HG03432 (cell line): ENCODE measurements at regions not wholly inside any gene's neighbourhood (a gene's known extent, or its start where the extent isn't known, plus 50 kb on each side); places are given as distances from the start of the nearest gene placed in this dataset.

Experiments
- ATAC-seq: cut with Tn5 transposase; IDR thresholded peaks from one replicate; pipeline ENCODE4 v1.9.1; 2021; ENCODE audit warnings: mild to moderate bottlenecking, moderate library complexity; ENCODE audit not compliant: unreplicated experiment

DNA sequence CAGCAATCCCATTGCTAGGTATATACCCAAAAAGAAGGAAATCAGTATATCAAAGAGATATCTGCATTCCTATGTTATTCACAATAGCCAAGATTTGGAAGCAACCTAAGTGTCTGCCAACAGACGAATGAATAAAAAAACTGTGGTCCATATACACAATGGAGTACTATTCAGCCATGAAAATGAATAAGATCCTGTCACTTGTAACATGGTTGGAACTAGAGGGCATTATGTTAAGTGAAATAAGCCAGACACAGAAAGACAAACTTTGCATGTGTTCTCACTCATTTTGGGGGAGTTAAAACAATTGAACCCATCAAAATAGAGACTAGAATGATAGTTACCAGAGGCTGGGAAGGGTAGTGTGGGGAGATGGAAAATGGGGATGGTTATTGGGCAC is 323.5 kb upstream of the NFE2L3 start:
- ATAC-seq: no peak

DNA sequence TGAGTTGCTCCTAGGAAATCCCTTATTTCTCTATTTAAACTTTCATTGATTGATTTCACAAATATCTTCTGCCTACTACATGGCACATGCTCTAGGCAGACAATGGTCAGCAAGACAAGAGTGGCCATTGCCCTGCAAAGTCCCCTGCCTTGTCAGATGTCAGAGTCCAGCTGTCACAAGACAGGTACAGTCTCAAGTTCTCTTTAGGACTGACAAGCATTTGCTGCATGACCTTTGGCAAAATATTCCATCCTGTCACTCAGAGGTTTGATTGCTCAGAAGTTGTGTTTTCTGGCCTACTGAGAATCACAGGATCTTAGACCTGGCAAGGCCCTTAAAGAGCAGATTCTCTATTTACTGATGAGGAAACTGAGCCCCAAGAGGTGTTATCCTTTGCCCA is 322.3 kb upstream of the NFE2L3 start:
- no peak for ATAC-seq

DNA sequence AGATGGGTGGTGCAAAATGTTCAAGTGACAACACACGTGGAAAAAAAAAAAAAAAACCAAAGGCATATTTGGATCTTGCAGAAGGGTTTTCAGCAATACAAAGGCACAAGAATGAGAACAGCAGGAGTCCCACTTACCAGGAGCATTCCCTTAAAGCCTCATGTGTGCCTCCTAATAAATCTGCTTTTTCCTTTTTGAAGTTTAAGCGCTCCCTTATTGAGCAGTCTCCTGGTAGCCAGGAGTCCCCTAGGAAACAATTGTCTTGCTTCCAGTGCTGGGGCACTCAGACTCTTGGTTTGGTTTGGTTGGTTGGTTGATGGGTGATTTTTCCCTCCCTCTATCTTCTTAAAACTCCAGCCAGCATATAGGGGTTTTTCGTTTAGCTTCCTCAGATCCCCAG is 321.8 kb upstream of the NFE2L3 start:
- ATAC-seq: no peak

DNA sequence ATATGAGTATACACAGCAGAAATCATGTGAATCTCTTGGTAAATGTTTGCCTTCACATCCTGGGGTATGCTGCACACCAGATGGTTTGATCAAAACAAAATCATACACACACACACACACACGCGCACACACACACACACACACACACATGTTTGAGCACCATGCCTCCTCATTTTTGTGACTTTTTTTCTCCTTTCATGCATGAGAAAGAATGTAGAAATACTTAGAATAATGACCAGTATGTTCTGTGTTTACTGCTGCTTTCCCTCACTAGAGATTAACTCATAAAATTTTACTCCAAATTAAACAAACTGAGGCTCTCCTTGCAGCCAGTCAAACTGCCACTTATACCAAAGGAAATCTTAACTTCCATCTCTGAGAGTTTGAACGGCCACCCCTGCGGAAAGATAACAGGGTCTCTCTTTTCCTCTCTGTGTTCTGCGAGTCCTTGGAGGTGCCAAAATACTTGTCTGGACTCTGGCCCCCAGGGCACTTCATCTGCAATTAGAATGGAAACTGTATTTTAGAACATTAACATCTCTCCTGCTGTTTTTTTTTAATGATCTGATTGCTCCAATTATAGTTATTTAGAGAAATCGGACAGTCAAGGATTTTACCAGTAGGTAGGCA is 320.8 kb upstream of the NFE2L3 start:
- no peak for ATAC-seq

DNA sequence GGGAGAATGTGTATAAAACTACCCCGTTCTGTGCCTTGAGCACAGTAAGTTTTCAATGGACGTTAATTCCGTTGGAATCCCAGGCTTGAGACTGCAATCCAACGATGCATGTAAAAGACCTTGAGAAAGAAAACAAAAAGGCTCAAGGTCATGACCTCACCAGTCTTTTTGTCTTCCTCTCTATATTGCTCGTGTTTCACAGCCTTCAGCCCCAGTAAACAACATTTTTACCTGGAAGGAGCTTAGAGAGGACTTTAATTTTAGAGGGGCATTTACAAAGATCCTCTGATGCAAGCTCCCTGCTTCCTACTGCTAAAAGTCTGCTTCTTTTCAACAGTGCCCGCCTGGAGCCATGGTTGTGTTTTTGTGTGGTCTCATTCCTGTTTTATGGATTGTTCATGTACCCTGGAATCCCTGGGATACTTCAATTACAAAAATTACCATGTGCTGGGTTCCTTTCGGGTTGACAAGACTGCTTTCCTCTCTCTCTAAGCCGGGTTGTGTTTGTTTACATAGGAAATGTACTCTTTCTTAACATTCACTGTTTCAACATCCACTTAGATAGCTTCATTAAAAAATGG is 320.1 kb upstream of the NFE2L3 start:
- no peak for ATAC-seq

DNA sequence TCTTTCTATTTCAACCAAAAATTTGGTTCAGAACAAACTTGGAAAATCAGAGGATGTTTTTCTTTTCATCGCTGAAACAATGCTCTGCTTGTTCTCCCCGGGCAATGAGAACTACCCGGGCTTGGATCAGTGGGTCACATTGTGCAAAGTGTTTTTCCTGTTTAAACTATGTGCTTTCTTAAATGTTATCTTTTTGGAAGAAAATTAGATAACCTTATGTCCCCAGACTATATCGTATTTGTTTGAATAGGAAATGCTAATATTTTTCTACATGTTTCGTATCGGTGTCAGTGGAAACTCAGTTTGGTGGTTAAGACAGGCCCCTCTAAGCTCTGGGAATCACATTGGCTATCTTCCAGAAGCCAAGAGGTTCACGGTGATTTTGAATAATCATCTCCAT is 319.5 kb upstream of the NFE2L3 start:
- no peak for ATAC-seq

DNA sequence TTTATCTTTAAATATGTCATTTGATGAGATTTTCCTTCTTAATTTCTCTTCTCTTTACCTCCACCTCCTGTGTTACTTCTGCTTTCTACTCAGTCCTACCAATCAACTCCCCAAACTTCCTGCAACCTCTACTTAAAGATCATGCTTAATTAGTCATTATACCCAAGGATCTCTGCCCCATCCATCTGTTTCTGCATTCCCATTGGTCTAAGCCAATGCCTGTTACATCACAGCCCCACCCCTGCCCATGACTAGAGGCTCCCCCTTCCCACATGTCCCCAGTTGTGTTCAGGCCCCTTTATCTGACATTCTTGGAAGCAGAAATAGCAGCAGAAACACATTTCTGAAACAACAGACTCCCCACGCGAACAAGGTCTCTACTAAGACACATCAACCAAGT is 319.1 kb upstream of the NFE2L3 start:
- ATAC-seq: no peak

DNA sequence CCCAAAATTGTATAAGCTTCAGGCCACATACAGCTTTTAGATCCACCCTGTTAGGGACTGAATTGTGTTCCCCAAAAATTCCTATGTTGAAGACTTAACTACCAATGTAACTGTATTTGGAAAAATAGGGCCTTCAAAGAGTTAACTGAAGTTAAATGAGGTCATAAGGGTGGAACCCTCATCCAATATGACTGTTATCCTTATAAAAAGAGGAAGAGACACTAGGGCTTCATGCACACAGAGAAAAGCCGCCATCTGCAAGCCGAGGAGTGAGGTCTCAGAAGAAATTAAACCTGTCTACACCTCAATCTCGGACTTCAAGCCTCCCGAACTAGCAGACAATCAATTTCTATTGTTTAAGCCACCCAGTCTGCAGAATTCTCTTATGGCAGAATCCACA is 317.9 kb upstream of the NFE2L3 start:
- ATAC-seq: no peak

DNA sequence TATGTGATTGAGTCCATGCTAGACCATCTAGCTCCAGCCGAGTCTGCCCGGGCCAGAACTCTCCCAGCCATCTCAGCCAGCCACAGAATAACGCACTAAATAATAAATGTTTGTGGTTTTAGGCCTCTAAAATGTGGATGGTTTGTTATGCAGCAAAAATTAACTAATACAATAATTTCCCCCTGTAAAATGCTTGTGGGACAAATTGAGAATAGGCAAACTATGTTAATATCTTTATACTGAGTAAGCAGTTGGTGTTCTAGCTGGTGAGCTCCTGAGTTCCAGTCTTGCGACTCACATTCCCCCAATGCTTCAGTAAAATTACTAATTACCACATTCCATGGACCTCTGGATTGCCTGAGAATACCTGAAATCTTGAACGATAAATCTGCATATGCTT is 316.8 kb upstream of the NFE2L3 start:
- no peak for ATAC-seq

DNA sequence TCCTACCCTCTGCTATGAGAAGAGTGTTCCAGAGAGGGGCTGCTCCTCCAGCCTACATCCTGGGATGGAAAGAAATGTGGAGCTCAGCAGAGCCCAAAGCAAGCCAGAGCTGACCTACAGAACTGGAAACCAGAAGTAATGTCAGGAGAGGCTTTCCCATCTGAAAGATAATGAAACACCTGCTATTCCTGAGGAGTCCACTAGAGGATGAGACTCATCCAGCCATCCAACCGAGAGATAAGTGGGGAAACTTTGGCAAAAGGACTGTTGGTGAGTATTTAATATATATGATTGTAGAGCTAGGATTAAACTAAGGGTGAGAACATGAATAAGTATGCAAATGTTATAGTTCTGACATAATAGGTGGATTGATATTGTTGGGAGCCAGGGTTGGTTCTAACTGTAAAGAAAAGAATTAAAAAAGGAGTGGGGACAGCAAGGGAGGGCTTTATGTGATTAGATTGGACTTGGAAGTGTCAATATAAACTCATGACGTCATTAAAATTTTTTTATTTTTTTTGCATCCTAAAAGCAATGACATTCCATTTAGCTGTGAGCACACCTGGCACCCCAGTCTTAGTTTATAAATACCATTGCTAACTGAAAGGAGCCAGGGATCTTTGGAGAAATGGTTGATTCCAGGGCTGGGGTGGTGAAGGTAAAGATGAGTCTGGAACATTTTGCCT is 312.8 kb upstream of the NFE2L3 start:
- ATAC-seq: no peak

DNA sequence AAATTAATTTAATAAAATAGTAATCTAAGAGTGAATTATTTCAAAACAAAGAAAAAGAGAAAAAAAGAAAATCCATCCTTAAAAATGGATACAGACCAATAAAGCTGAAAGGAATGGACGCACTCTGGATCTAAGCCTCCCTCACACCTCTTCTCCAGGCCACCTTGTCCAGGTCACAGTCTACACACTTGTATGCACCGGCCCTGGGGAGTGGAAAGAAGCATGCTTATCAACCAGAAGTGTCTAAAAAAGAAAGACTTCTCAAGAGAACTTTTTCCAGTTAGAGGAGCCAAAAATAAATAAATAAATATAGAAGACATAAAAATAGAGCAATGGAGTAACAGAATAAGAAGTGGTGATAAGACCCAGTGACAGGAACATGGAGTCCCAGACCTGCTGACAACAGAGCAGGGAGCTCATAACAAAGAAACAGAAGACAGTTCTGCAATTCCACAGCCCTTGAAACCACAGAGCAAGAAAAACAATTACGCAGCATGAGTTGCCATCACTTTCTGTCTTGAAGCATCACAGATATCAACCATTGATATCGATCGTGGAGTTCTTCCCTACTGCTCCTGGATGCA is 311.7 kb upstream of the NFE2L3 start:
- ATAC-seq: no peak

DNA sequence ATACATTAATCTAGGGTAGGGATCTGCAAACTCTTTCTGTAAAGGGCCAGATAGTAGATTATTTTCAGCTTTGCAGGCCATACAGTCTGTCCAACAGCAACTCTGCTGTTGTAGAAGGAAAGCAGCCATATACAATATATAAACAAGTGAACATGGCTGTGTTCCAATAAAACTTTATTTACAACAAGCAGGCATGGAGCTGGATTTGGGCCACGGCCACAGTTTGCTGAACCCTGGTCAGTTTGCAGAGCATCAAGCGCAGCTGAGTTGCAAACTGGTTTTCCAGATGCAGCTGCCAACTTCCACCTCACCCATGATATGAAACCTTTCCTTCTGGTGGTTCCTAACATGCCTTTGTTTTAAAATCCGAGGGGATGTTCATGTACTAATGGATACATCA is 310.4 kb upstream of the NFE2L3 start:
- no peak for ATAC-seq

DNA sequence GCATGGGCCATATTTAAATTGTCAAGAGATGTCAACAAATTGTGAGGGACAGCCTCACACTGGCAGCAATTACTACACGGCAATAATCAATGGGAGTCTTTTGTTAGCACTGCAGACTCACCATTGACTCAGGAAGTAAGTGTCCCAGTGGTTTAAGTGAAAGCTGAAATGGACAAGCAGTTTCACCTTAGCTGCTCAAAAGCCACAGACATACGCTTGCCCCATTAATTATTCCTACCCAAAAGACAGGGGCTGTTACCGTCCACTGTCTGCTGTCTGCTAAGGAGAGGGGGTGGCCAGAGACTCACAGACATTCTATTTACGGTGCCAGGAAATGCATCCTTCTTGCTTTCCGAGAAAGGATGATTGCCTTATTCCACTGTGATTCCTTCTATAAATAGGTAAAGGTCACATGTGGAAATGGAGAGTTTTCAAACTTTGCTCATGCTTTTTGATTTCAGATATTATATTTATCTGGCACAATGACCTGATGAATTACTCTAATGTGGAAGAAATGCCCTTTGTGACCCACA is 309.7 kb upstream of the NFE2L3 start:
- ATAC-seq: no peak

DNA sequence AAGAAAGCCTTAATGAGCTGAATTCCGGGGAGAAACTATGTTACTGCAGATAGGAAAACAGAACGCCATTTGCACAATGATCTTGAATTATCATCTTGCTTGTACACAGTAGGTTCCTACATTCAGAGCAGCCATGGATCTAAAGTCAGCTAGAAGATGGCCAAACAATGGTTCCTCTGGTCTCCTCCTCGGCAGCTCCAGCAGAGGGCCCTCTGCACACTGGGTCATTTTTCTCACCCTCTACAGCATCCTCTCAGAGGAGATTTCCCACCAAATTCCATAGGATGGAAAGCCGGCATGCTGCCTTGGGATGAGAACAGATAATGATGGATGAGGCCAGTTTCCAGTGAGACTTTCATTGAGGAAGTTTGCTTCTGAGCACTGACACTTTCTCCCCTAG is 308.5 kb upstream of the NFE2L3 start:
- no peak for ATAC-seq

DNA sequence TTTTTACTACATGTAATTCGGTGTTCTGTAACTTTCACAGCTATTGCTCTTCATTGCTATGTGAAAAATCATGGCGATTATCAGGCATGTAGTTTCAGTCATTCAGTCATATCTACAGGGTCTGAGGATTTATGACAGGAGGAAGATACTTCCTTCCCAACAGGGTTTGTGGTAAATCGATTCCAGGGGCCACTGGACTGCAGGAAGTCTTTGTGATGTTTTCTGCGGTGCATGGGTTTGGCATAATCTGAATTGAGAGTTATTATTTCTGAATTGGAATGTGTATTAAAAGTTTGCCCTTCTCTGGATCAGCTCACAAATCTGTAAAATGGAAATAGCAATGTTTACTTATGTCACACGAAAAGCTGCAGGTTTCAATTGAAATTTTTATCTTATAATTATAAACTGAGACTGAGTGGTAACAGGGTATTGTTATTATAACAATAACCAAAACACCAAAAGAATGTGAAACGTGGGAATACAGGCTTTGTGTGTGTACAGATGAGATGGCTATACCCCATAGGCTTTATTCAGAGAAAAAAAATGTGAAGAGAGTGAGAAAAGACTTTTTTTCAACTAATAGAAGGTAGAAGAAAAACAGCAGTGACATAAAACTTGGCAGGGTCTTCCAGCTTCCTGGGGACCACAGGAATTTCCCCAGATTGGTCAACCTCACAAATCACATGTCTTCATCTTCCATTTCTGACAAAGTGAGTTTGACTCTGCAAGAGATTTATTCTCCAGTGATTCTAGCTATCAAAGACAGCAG is 307.7 kb upstream of the NFE2L3 start:
- no peak for ATAC-seq

DNA sequence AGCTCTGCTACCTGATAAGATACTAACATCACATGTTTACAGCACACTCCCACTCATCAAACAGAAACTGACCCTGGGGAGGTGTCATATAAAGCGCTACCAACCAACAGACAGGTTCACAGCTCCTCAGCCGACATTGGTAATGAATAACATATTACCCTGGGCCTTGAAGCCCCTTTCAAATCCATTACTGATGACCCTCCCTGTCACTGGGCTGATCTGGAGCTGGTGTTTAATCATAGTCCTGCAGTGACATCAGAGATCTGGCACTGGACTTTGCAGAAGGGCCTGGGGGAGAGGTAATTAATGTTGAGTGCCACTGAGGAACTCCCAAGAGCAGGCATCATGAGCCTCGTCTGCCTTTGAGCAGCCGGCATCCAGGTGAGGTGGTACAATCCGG is 306.5 kb upstream of the NFE2L3 start:
- no peak for ATAC-seq

DNA sequence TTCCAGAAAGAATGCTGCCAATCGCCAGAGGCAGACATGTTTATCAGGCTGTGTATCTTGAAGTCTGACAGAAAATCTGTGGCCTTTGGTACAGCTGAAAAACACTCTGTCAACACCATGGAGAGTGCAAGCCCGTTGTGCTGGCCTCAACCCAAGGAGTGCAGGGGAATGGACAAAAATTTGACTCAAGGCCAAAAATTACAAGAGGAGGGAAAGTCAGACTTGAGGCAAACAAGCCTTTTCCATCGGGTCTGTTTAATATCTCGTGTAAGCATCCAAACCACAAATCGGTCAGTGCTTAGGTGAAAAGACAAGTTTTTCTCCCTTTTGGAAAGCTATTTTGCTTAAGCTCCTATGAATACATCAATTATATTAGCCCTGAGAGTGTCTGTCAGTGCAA is 305.3 kb upstream of the NFE2L3 start:
- ATAC-seq: no peak

DNA sequence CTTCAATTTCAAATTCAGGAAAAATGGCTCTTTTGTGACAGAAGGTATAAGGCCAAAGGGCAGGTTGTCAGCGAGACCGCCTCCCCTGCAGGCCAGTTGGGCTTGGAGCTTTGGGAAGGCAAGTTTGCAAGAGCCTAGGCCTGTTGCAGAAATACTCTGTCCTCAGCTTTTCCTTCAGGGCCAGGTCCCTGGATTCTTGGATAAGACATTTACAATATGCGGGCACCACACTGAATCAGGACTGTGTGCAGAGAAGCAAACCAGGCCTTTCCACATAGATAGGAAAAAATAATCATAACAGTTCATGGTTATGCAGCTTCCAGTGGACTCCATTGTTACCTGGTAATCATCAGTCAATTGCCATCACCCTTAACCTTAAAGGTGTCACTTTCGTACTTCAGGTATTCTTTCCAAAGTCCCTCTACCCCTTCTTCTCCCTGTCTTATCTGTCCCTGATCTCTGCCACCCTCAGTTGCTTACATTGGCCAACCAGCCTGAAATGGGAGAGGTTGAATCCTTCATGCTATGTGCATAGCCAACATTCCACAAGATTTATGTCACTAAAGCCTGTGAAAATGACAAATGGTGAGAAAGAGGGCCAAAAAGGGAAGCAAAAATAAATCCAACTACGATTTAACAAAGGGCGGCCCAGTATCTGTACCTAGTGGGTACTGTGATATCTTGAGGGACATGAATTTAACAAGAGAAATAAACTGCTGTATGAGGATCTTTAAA is 304.5 kb upstream of the NFE2L3 start:
- ATAC-seq: no peak

DNA sequence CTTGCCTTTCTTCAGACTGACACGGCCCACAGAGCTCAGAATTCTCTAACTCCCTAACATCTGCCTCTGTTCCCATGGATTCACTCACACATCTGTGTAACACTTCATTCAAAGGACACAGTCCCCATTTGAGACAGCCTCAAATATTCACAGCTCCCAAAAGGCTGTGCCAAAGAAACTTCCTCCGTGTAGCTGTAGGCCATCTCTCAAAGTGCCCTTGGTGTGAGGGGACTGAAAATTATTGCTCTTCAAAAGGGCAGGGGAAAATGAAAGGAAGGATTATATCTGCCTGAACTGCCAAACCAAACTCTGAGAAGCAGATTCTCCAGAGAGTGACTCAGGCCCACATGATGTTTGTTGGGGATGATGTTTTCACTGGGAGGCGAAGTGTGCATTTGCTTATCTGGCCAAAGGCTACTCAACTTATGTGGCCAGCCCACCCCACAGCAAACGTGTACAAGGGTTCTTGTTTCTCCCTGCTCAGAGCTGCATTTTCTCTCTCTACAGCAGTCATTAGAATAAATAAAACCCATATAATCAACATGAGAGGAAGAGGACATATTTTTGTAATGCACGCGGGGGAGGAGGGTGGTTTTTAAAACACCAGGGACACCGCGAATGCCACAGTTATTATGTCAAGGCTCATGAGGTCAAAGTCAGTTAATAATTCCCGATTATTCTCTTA is 302.4 kb upstream of the NFE2L3 start:
- ATAC-seq: no peak

DNA sequence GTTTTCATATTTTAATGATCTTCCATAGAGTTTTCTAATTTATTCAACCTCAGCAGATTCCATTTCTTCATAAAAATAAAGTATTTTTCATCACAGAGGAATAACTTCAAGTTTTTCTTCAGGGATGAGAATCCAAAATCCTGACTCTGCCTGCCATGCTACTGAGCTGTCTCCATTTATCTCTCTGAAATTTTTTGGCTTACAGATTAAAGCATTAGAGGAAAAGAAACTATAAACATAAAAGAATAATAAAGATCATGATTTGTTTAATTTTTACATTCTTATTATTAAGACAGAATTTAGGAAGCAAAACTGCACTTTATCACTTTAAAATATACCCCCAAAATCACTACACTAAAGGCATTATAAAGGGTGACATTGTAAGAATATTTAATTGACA is 301.8 kb upstream of the NFE2L3 start:
- ATAC-seq: no peak
